ENCODE measurements at regions not wholly inside any gene's neighbourhood (a gene's known extent, or its start where the extent isn't known, plus 50 kb on each side); places are given as distances from the start of the nearest gene placed in this dataset.
A peak's percentile ranks its signal among the peaks of the same experiment; 100 is the strongest.

DNA sequence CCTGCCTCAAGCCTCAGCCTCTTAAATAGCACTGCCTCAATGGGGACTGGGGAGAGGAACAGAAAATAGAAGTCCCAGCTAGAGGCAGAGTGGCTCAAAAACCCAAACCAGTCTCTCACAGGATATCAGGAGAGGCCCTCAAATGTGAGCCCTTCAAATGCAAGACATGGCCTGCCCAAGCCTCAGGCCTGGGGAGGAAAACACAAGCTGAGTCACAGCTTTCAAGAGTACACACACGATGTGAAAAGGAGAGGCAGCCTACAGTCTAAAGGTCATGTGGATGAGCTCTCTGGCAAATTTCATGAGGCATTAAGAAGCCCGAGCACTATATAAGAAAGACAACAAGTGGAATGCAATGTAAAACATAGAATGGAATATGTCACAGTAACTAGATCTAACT, 316.6 kb upstream of the MEX3C start:
- Histone ChIP-seq H3K4me1 (ENCODE audit: low read depth) (no peaks in the 10 kb centered on the region), H3K9me3 (ENCODE audit: low read depth) (no peaks in the 10 kb centered on the region), H3K4me3 (no peak overlapping the region), H3K36me3 (no peaks in the 10 kb centered on the region), H3K27ac (no peak overlapping the region), H3K27me3 (no peaks in the 10 kb centered on the region)
- DNase-seq (ENCODE audit: low read depth in 1 of 2, low spot score in 1 of 2): no peak
- TF ChIP-seq, protein P1, sequence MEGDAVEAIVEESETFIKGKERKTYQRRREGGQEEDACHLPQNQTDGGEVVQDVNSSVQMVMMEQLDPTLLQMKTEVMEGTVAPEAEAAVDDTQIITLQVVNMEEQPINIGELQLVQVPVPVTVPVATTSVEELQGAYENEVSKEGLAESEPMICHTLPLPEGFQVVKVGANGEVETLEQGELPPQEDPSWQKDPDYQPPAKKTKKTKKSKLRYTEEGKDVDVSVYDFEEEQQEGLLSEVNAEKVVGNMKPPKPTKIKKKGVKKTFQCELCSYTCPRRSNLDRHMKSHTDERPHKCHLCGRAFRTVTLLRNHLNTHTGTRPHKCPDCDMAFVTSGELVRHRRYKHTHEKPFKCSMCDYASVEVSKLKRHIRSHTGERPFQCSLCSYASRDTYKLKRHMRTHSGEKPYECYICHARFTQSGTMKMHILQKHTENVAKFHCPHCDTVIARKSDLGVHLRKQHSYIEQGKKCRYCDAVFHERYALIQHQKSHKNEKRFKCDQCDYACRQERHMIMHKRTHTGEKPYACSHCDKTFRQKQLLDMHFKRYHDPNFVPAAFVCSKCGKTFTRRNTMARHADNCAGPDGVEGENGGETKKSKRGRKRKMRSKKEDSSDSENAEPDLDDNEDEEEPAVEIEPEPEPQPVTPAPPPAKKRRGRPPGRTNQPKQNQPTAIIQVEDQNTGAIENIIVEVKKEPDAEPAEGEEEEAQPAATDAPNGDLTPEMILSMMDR (IDR thresholded peaks at IDR 0.05; ENCODE audit: low read depth, low read length): no peak

DNA sequence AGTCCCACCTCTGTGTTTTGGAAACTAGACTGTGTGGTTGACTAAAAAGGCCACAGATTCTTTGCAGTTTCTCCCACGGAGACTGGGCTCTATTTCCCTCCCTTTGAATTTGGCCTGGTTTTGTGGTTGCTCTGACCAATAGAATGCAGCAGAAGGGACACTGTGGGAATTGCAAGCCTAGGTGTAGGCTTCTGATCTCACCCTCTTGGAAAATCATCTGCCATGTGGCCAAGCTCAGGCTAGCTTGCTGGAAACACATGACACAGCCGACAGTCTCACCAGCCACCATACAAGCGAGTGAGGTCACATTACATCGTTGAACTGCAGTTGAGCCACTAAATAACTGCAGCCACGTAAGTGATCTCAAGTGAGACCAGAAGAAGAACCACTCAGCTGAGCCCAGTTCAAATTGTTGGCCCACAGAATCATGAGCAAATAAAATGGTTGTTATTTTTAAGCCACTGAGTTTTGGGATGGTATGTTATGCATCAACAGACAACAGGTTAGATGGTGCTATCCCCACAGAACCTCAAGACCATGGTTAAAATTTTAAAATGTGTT, 319.1 kb upstream of the MEX3C start:
- no peak for DNase-seq (ENCODE audit: low read depth in 1 of 2, low spot score in 1 of 2)
- no peaks in the 10 kb centered on the region for H3K4me1 ChIP-seq (ENCODE audit: low read depth)

DNA sequence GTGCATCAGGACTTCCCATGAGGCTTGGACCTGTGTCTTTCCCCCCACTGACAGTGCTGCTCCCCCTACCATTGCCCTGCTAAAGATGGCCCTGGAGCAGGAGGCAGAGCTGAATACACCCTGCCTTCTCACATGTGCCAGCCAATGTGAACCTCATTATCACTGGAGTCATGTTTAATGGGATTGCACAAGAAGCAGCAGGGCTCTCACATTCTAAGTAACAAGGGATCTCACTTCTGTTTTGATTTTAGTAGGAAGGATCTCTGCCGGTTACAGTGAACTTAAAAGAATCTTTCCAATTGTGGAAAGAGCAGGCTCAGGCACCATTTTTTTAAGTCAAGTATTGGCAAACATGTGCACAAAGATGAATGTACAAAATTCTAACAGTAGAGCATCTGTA, 322.1 kb upstream of the MEX3C start:
- Histone ChIP-seq H3K4me1 (ENCODE audit: low read depth) (no peaks in the 10 kb centered on the region), H3K27ac (no peak overlapping the region), H3K4me3 (no peak overlapping the region), H3K36me3 (no peaks in the 10 kb centered on the region), H3K9me3 (ENCODE audit: low read depth) (no peaks in the 10 kb centered on the region), H3K27me3 (no peaks in the 10 kb centered on the region)
- TF ChIP-seq, protein P1 (IDR thresholded peaks at IDR 0.05; ENCODE audit: low read depth, low read length): no peak
- DNase-seq (ENCODE audit: low read depth in 1 of 2, low spot score in 1 of 2): peak in 1 of 2 donors; percentile 45

More for the DNA sequence above, 319.1 kb upstream of the MEX3C start:
- Histone ChIP-seq H3K27ac (no peak overlapping the region), H3K36me3 (no peaks in the 10 kb centered on the region), H3K27me3 (no peaks in the 10 kb centered on the region), H3K9me3 (ENCODE audit: low read depth) (no peaks in the 10 kb centered on the region), H3K4me3 (no peak overlapping the region)
- TF ChIP-seq, protein P1 (IDR thresholded peaks at IDR 0.05; ENCODE audit: low read depth, low read length): no peak

DNA sequence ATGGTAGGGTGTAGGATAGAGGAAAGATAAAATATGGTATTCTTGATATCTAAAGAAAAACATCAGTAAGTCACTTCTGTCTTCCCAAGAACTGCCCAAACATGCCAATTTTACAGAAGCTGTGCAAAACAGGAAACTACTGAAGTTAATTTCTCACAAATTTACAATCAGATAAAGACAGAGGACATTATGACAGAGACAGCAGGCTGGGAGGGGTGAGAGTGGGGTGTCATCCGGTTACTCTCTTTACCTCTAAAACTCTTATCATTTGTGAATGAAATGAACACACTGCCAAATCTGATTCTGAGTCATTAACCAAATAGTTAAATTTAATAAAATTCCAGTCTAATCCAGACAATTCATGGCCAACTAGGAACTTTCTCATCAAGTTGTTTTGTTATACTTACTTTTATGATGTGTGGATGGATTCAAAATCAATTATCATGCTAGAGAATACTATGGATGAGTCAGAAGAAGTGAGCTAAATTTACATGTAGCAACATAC, 323.2 kb upstream of the MEX3C start:
- TF ChIP-seq, protein P1 (IDR thresholded peaks at IDR 0.05; ENCODE audit: low read depth, low read length): no peak
- Histone ChIP-seq H3K27me3 (no peaks in the 10 kb centered on the region), H3K27ac (no peak overlapping the region), H3K9me3 (ENCODE audit: low read depth) (no peaks in the 10 kb centered on the region), H3K36me3 (no peaks in the 10 kb centered on the region), H3K4me1 (ENCODE audit: low read depth) (no peaks in the 10 kb centered on the region), H3K4me3 (no peak overlapping the region)
- no peak for DNase-seq (ENCODE audit: low read depth in 1 of 2, low spot score in 1 of 2)

DNA sequence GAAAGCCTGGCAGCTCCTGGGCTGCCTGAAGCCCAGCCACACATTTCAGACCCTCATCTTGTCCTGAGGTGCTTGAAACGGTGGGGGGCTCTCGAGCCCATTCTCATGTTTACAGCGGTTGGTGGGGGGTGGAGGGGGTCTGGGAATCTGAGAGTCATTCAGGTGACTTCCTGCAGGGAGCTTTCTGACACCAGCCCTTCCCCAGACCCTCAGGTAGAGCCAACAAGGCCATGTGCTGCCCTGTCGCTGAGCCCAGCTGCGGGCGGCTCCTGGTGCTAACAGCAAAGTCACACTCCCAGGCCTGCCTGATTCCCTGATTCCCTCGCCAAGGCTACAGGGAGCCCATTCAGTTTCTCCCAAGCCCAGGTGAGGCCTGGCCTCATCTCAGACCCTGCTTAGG, 324.9 kb upstream of the MEX3C start:
- Histone ChIP-seq H3K4me3 (no peak overlapping the region), H3K27ac (no peak overlapping the region), H3K4me1 (ENCODE audit: low read depth) (no peaks in the 10 kb centered on the region), H3K9me3 (ENCODE audit: low read depth) (no peaks in the 10 kb centered on the region), H3K27me3 (no peaks in the 10 kb centered on the region), H3K36me3 (no peaks in the 10 kb centered on the region)
- TF ChIP-seq, protein P1 (IDR thresholded peaks at IDR 0.05; ENCODE audit: low read depth, low read length): no peak
- no peak for DNase-seq (ENCODE audit: low read depth in 1 of 2, low spot score in 1 of 2)
